Nephron progenitor cell (in vitro differentiated cells): ENCODE measurements at regions not wholly inside any gene's neighbourhood (a gene's known extent, or its start where the extent isn't known, plus 50 kb on each side); places are given as distances from the start of the nearest gene placed in this dataset.

Source experiments
- DNase-seq: peaks from one replicate; pipeline ENCODE4 v3.0.0; 2021
- H3K27ac Mint-ChIP-seq: 2 replicates; pipeline ENCODE4 v1.8.0; 2021; ENCODE audit warnings: mild to moderate bottlenecking, moderate library complexity, mixed read lengths
- H3K27me3 Mint-ChIP-seq: 2 replicates; pipeline ENCODE4 v1.8.0; 2021; ENCODE audit warnings: mild to moderate bottlenecking, low read depth, mixed read lengths; ENCODE audit not compliant: poor library complexity
- H3K36me3 Mint-ChIP-seq: 2 replicates; pipeline ENCODE4 v1.8.0; 2021; ENCODE audit warnings: low read depth, mixed read lengths
- H3K4me1 Mint-ChIP-seq: 2 replicates; pipeline ENCODE4 v1.8.0; 2021; ENCODE audit warnings: mixed read lengths
- H3K4me3 Mint-ChIP-seq: 2 replicates; pipeline ENCODE4 v1.8.0; 2021; ENCODE audit warnings: mild to moderate bottlenecking, moderate library complexity, mixed read lengths
- H3K9me3 Mint-ChIP-seq: 2 replicates; pipeline ENCODE4 v1.8.0; 2021; ENCODE audit warnings: mild to moderate bottlenecking, moderate library complexity, mixed read lengths
- TF ChIP-seq, protein P1 (sequence below): fragments of 200-600 bp; sonication (generic); IDR thresholded peaks from 2 replicates; pipeline ENCODE4 v1.5.0; 2021; ENCODE audit warnings: antibody characterized with exemption

- TF ChIP-seq, protein P1, sequence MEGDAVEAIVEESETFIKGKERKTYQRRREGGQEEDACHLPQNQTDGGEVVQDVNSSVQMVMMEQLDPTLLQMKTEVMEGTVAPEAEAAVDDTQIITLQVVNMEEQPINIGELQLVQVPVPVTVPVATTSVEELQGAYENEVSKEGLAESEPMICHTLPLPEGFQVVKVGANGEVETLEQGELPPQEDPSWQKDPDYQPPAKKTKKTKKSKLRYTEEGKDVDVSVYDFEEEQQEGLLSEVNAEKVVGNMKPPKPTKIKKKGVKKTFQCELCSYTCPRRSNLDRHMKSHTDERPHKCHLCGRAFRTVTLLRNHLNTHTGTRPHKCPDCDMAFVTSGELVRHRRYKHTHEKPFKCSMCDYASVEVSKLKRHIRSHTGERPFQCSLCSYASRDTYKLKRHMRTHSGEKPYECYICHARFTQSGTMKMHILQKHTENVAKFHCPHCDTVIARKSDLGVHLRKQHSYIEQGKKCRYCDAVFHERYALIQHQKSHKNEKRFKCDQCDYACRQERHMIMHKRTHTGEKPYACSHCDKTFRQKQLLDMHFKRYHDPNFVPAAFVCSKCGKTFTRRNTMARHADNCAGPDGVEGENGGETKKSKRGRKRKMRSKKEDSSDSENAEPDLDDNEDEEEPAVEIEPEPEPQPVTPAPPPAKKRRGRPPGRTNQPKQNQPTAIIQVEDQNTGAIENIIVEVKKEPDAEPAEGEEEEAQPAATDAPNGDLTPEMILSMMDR = no peak
- Mint-ChIP-seq H3K4me1 (peaks cover 51% of the 10 kb centered on the region), H3K9me3 (no peaks in the 10 kb centered on the region), H3K27me3 (peaks cover 6% of the 10 kb centered on the region), H3K4me3 (no peak overlapping the region), H3K36me3 (no peaks in the 10 kb centered on the region), H3K27ac (no peak overlapping the region)
- DNase-seq = no peak
Observed at GRCh38 chr21:35222541-35222941, 173.4 kb upstream of the RUNX1 start.

DNA sequence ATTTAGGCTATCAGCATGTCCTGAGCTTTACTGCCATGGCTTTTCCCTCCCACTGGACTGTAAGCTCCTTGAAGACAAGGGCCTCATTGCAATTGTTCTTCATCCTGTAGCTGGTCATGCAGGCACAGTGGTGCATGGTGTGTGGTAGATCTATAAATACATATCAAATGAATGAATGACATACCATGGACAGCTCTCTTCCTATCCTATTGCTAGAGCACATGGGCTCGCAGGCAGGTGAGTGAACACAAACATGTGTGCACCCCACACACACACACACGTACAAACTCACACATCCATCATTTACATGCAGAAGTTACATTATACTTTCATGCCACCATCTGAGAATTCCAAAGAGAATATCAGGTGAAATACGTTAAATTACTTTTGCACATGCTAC lies 172.9 kb upstream of the RUNX1 start:
- TF ChIP-seq, protein P1 = no peak
- H3K4me1 Mint-ChIP-seq = peaks cover 51% of the 10 kb centered on the region
- no peak overlapping the region for H3K27ac Mint-ChIP-seq
- H3K36me3 Mint-ChIP-seq = no peaks in the 10 kb centered on the region
- no peak overlapping the region for H3K4me3 Mint-ChIP-seq
- no peak for DNase-seq
- no peaks in the 10 kb centered on the region for H3K9me3 Mint-ChIP-seq
- H3K27me3 Mint-ChIP-seq = peaks cover 6% of the 10 kb centered on the region

DNA sequence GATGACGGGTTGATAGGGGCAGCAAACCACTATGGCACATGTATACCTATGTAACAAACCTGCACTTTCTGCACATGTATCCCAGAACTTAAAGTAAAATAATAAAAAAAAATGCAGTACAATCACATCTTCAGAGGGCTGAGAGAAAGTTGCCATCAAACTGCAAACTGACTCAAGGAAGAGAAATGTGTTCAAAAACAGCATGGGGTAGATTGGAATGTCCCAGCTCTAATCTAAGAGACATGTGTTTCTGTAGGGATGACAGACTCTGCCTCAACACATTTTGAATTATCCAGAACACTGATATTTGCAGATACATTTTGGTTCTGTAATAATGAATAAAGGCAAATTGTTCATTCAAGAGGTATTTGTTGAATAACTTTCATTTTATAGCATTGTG lies 171.2 kb upstream of the RUNX1 start:
- TF ChIP-seq, protein P1 = no peak
- H3K27ac Mint-ChIP-seq = no peak overlapping the region
- peaks cover 6% of the 10 kb centered on the region for H3K27me3 Mint-ChIP-seq
- H3K4me3 Mint-ChIP-seq = no peak overlapping the region
- H3K4me1 Mint-ChIP-seq = peaks cover 45% of the 10 kb centered on the region
- no peaks in the 10 kb centered on the region for H3K9me3 Mint-ChIP-seq
- no peak for DNase-seq
- no peaks in the 10 kb centered on the region for H3K36me3 Mint-ChIP-seq

GRCh38 chr21:35219719-35220118 lies 170.6 kb upstream of the RUNX1 start:
- H3K36me3 Mint-ChIP-seq = no peaks in the 10 kb centered on the region
- no peak for DNase-seq
- TF ChIP-seq, protein P1 = no peak
- H3K9me3 Mint-ChIP-seq = no peaks in the 10 kb centered on the region
- peaks cover 42% of the 10 kb centered on the region for H3K4me1 Mint-ChIP-seq
- peaks cover 9% of the 10 kb centered on the region for H3K27me3 Mint-ChIP-seq
- no peak overlapping the region for H3K4me3 Mint-ChIP-seq
- no peak overlapping the region for H3K27ac Mint-ChIP-seq

- no peaks in the 10 kb centered on the region for H3K36me3 Mint-ChIP-seq
- TF ChIP-seq, protein P1 = no peak
- H3K27ac Mint-ChIP-seq = no peak overlapping the region
- no peaks in the 10 kb centered on the region for H3K9me3 Mint-ChIP-seq
- H3K4me3 Mint-ChIP-seq = no peak overlapping the region
- H3K4me1 Mint-ChIP-seq = peaks cover 42% of the 10 kb centered on the region
- peaks cover 9% of the 10 kb centered on the region for H3K27me3 Mint-ChIP-seq
- DNase-seq = no peak
Observed at GRCh38 chr21:35219291-35219690, 170.2 kb upstream of the RUNX1 start.

DNA sequence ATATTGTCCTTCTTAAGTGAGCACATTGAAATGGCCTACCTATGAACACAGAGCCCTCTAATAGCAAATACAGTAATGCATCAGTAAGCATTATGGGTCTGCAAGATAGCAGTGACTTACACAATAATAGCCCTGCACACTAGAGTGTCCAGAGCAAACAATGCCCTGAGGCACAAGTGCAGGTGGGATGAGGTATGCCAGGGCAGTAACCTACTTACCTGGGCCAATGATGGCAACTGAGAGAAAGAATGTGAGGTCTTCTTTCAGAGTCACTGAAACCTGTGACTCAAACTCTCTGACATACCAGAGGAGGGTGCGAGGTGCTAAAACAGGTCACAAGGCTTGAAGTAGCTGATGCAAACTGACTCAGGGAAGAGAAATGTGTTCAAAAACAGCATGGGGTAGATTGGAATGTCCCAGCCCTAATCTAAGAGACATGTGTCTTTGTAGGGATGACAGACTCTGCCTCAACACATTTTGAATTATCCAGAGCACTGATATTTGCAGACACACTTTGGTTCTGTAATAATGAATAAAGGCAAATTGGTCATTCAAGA lies 168.5 kb upstream of the RUNX1 start:
- no peak overlapping the region for H3K4me3 Mint-ChIP-seq
- peaks cover 9% of the 10 kb centered on the region for H3K27me3 Mint-ChIP-seq
- no peaks in the 10 kb centered on the region for H3K36me3 Mint-ChIP-seq
- peaks cover 42% of the 10 kb centered on the region for H3K4me1 Mint-ChIP-seq
- no peak overlapping the region for H3K27ac Mint-ChIP-seq
- TF ChIP-seq, protein P1 = no peak
- DNase-seq = no peak
- no peaks in the 10 kb centered on the region for H3K9me3 Mint-ChIP-seq
